Activated CD4-positive, alpha-beta T cell treated with anti-CD3 and anti-CD28 coated beads, Interleukin-2, amount 50 U/mL, for 24 hours (primary cell): ENCODE measurements at regions not wholly inside any gene's neighbourhood (a gene's known extent, or its start where the extent isn't known, plus 50 kb on each side); places are given as distances from the start of the nearest gene placed in this dataset.
"Not testable (repeated sequence)": the region's sequence is repeated elsewhere in the genome, so short reads cannot be mapped to it uniquely, and the experiment has no call there.

Experiments used
- DNase-seq, 2 donors: peaks; one replicate each; pipeline ENCODE4 v3.0.0-alpha.2; 2020; ENCODE audit warnings: low read depth in 1 of 2, low spot score in 1 of 2

GRCh38 chr12:19896534-19896933 lies 457.2 kb downstream of the AEBP2 start:
- no peak for DNase-seq

GRCh38 chr12:19897900-19898408 lies 458.7 kb downstream of the AEBP2 start:
- DNase-seq: no peak

- no peak for DNase-seq
Measured at GRCh38 chr12:19901841-19902240, 462.5 kb downstream of the AEBP2 start.

GRCh38 chr12:19904819-19905218 lies 463.5 kb upstream of the PDE3A start:
- DNase-seq: no peak

- DNase-seq: no peak
Measured at GRCh38 chr12:19908830-19909229, 459.5 kb upstream of the PDE3A start.

- DNase-seq: no peak
Measured at GRCh38 chr12:19909418-19909817, 458.9 kb upstream of the PDE3A start.

GRCh38 chr12:19910681-19911080 lies 457.7 kb upstream of the PDE3A start:
- no peak for DNase-seq

- no peak for DNase-seq
Measured at GRCh38 chr12:19912991-19913390, 455.3 kb upstream of the PDE3A start.

- DNase-seq: no peak
Measured at GRCh38 chr12:19915392-19916195, 452.7 kb upstream of the PDE3A start.

GRCh38 chr12:19916196-19916753 lies 452.1 kb upstream of the PDE3A start:
- no peak for DNase-seq

- no peak for DNase-seq
Measured at GRCh38 chr12:19916974-19917373, 451.4 kb upstream of the PDE3A start.

- not testable (repeated sequence) for DNase-seq
Measured at GRCh38 chr12:19921716-19922115, 446.6 kb upstream of the PDE3A start.

- no peak for DNase-seq
Measured at GRCh38 chr12:19922717-19923116, 445.6 kb upstream of the PDE3A start.

GRCh38 chr12:19924360-19924759 lies 444.0 kb upstream of the PDE3A start:
- no peak for DNase-seq

- DNase-seq: no peak
Measured at GRCh38 chr12:19925841-19926240, 442.5 kb upstream of the PDE3A start.

GRCh38 chr12:19926266-19926665 lies 442.1 kb upstream of the PDE3A start:
- no peak for DNase-seq

- no peak for DNase-seq
Measured at GRCh38 chr12:19927661-19928060, 440.7 kb upstream of the PDE3A start.

GRCh38 chr12:19932413-19932812 lies 435.9 kb upstream of the PDE3A start:
- no peak for DNase-seq

GRCh38 chr12:19933924-19934323 lies 434.4 kb upstream of the PDE3A start:
- no peak for DNase-seq

GRCh38 chr12:19937161-19937560 lies 431.2 kb upstream of the PDE3A start:
- no peak for DNase-seq

- no peak for DNase-seq
Measured at GRCh38 chr12:19938031-19938430, 430.3 kb upstream of the PDE3A start.

- DNase-seq: no peak
Measured at GRCh38 chr12:19938491-19938890, 429.8 kb upstream of the PDE3A start.

GRCh38 chr12:19940267-19940666 lies 428.1 kb upstream of the PDE3A start:
- no peak for DNase-seq
